CD4-positive, alpha-beta T cell treated with Interleukin-4 for 1 hour (primary cell): ENCODE measurements at regions not wholly inside any gene's neighbourhood (a gene's known extent, or its start where the extent isn't known, plus 50 kb on each side); places are given as distances from the start of the nearest gene placed in this dataset.

Experiments used
- DNase-seq, 2 donors: peaks; one replicate each; pipeline ENCODE4 v3.0.0-alpha.2; 2020 to 2022

GRCh38 chr4:13180701-13181100 lies 303.4 kb downstream of the RAB28 start:
- DNase-seq: no peak

- DNase-seq: no peak
Observed at GRCh38 chr4:13178621-13179020, 305.5 kb downstream of the RAB28 start.

GRCh38 chr4:13176741-13177142 lies 307.4 kb downstream of the RAB28 start:
- DNase-seq: no peak

GRCh38 chr4:13174926-13175325 lies 309.2 kb downstream of the RAB28 start:
- DNase-seq: no peak

GRCh38 chr4:13174001-13174400 lies 310.1 kb downstream of the RAB28 start:
- DNase-seq: no peak

GRCh38 chr4:13171292-13172057 lies 312.7 kb downstream of the RAB28 start:
- DNase-seq: no peak

- DNase-seq: no peak
Observed at GRCh38 chr4:13169731-13170525, 314.2 kb downstream of the RAB28 start.

GRCh38 chr4:13168326-13168725 lies 315.8 kb downstream of the RAB28 start:
- no peak for DNase-seq

GRCh38 chr4:13166214-13166613 lies 317.9 kb downstream of the RAB28 start:
- DNase-seq: no peak

- no peak for DNase-seq
Observed at GRCh38 chr4:13164783-13165331, 319.3 kb downstream of the RAB28 start.

GRCh38 chr4:13162886-13163285 lies 321.3 kb downstream of the RAB28 start:
- DNase-seq: no peak

GRCh38 chr4:13160920-13161319 lies 323.2 kb downstream of the RAB28 start:
- DNase-seq: no peak

- DNase-seq: no peak
Observed at GRCh38 chr4:13159041-13159620, 325.0 kb downstream of the RAB28 start.

- DNase-seq: no peak
Observed at GRCh38 chr4:13151194-13151593, 332.9 kb downstream of the RAB28 start.

GRCh38 chr4:13143222-13144070 lies 340.7 kb downstream of the RAB28 start:
- DNase-seq: no peak

GRCh38 chr4:13142726-13143125 lies 341.4 kb downstream of the RAB28 start:
- DNase-seq: no peak

GRCh38 chr4:13142191-13142590 lies 341.9 kb downstream of the RAB28 start:
- DNase-seq: no peak

GRCh38 chr4:13137390-13137789 lies 346.8 kb downstream of the RAB28 start:
- no peak for DNase-seq

- DNase-seq: no peak
Observed at GRCh38 chr4:13133700-13134099, 350.4 kb downstream of the RAB28 start.

GRCh38 chr4:13130848-13131247 lies 353.3 kb downstream of the RAB28 start:
- DNase-seq: no peak

- DNase-seq: no peak
Observed at GRCh38 chr4:13129095-13129494, 355.0 kb downstream of the RAB28 start.
